PFSK-1 (cell line): ENCODE measurements at regions not wholly inside any gene's neighbourhood (a gene's known extent, or its start where the extent isn't known, plus 50 kb on each side); places are given as distances from the start of the nearest gene placed in this dataset.

Experiments
- POLR2AphosphoS5 ChIP-seq: IDR thresholded peaks from 2 replicates; pipeline ENCODE4 v1.6.1; 2012; ENCODE audit warnings: low read depth, mild to moderate bottlenecking, control low read depth, low read length, moderate library complexity
- SIN3A ChIP-seq: IDR thresholded peaks from 2 replicates; pipeline ENCODE4 v1.6.1; 2012; ENCODE audit warnings: mild to moderate bottlenecking, low read length, moderate library complexity, borderline replicate concordance; ENCODE audit not compliant: insufficient read depth

DNA sequence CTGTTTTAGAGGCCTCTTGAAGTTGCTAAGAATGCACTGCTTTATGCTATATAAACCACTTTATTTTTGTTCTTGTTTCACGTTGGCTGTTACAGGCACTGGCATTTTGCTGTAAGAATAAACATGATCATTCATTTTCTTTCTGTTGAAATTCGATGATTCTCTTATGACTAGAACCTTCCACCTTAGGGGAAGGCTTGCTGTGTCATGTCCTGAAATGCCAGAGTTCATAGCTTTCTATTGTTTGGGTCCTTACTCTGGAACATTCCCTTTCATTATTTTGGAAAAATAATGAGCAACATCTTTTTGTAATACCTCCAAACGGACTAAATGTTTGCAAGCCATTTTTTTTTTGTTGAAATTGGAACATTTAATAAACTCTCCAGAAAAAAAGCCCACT lies 495.1 kb upstream of the POT1 start:
- TF ChIP-seq SIN3A (no peak), POLR2AphosphoS5 (no peak)
